Forelimb muscle (tissue), 1 donor: ENCODE measurements at regions not wholly inside any gene's neighbourhood (a gene's known extent, or its start where the extent isn't known, plus 50 kb on each side); places are given as distances from the start of the nearest gene placed in this dataset.
A peak's percentile ranks its signal among the peaks of the same experiment; 100 is the strongest.
"Not testable (repeated sequence)": the region's sequence is repeated elsewhere in the genome, so short reads cannot be mapped to it uniquely, and the experiment has no call there.

Experiments used
- DNase-seq: peaks from one replicate; pipeline ENCODE4 v3.0.0-alpha.2; 2013; ENCODE audit warnings: low read depth

GRCh38 chr6:133108419-133108818, 132.7 kb upstream of the EYA4 start:
- DNase-seq = no peak

DNA sequence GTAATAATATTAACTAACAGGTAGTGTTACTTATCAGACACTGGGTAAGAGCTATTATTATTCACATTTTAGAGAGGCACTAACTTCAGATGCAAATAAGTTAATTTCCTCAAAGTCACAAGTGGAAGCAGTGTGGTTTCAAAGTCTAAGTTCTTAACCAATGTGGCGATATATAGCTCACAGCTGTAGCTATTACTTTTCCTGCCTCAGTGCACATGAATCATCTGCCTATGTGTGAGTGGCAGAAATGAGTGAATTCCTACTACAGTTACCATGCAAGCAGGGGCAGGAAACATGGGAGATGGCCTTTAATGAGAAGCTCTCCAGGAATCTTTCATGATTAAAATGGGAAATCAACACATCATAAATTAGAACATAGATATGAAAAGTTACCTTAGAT, 126.2 kb upstream of the EYA4 start:
- DNase-seq = no peak

GRCh38 chr6:133115946-133116345, 125.2 kb upstream of the EYA4 start:
- DNase-seq = no peak

GRCh38 chr6:133128191-133128590, 113.0 kb upstream of the EYA4 start:
- no peak for DNase-seq

DNA sequence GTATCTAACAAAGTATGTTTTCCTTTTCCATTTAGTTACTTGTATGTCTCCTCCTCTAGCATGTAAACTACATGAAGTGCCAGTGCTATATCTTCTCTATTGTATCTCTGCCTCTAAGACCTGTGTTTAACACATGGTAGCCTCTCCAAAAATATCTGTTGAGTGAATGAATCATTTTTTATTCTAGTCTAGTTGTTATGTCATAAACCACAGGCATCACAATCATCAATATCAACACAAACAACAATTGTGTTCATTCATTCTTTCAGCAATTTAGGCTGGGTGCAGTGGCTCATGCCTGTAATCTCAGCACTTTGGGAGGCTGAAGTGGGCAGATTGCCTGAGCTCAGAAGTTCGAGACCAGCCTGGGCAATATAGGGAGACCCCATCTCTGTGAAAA, 111.6 kb upstream of the EYA4 start:
- no peak for DNase-seq

DNA sequence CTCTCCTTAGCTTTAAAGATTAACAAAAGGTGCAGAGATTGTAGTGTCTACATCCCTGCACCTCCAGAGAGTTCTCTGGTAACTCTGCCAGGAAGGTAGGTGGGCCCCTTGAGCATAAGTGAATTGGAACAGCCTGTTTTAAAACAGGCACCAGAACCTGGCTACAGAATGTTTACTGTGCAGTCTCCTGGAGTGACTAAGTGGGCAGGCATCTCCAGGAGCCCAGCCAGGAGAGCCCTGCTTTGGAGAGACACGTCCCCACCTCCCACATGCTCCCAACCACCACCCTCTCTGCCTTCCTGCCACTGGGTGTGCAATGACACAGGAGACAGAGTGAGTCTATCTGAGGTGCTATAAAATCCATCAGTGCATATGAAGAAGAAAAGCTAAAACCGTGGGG, 110.3 kb upstream of the EYA4 start:
- DNase-seq = no peak

DNA sequence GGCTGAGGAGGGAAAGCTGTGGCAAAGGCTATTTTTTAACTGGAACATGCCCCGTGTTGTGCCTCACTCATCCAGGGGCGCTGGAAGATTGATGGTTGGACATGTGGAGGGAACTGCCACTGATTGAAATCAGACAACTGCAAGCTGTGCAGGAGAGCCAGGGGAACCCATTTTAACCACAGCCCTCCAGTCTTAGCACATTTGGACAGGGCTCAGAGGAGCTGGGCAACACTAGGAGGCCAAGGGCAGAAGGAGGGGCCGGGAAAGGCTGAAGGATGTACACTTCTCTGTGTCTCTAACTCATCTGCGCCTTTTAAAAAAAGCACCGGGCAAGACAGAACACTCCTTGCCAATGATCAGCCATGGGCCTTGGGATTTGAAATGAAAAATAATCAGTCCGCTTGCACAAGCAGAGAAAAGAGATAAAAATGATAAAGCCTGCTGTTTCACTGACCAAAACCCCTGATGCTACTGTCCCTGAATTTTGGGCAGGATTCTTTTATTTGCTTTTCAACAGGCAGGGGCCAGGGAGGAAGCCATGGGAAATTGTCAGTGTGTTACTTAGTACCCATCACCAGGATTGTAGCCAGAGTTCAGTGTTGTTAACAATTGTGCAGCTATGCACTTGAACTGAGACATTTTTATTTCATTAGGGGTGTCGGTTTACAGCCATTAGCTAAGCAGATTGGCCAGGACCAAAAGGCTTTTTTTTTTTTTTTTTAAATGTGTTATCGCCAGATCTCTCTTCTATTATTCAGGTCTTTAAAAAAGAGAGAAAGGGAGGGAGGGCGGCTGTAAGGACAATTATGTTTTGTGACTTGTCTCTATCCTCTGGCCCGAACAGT, 109.3 kb upstream of the EYA4 start:
- no peak for DNase-seq

DNA sequence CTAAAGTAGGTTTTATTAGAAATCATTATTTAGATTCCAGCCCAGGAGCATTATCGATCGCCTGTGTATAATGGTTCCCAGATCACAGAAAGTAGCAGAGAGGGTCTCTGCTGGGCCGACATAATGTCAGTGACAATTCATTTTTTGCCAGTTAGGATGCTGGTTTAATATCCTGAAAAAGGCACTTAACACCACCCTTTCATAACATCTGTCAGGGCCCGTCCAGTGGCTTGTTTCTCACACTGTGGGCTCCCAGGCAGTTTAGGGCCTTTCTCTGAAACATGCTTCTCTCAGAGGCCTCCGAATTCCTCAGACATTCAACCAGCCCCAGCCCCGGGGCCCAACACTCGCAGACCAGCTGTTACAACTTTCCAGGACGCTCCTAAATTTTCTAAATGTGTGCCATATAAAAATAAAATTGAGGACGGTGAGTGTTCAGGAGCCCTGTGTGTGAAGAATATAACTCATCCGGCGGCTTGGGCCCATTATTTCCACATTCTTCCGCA, 108.6 kb upstream of the EYA4 start:
- DNase-seq = no peak

DNA sequence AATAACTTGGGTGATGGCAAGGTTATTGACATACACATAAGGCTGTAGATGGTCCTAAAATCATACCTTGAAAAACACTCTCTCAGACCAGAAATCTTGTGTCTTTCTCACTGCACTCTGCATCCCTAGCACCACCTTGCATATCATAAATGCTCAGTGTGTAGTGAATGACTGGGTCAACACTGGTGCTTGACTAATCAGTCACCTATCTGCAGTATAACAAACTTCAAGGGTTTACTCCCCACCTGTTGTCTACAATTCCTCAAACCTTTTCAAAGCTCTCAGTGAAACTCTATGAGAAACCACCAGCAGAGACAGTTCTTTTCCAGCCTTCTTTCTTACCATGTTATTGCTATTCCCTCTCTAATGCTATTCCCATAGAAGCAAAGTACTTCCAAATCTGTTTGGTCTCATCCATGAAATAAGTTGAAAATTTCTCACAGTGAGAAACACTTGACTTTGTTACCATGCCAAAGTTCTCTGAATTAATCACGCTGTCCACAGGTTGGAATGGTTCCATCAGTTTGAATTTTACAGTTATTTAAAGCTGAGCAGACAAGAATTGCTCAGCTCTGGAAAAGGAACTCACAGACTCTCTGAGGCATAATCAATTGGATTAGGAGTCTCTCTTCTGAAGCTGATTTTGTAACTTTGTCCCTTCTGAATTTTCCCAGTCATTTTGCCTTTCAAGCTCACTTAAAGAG, 104.8 kb upstream of the EYA4 start:
- peak; percentile 45 for DNase-seq

GRCh38 chr6:133147470-133148184, 93.5 kb upstream of the EYA4 start:
- not testable (repeated sequence) for DNase-seq

DNA sequence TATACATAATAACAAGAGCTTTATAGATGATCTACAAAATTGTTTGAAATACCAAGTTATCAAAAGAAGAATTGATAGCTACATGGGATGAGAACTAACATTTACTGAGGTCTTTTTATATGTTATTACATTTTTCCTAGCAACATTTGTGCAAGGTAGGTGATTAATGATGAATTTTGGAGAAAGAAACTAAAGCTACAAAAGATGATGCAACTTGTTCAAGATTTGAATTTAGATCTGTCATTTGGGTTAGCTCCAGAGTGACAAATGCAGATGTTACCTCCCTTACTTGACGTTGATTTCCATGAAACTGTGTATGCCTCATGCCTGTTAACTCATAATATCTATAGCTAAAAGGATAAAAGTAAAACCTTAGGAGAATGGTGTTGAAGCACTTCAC, 84.5 kb upstream of the EYA4 start:
- DNase-seq = no peak

- DNase-seq = no peak
These were observed 83.2 kb upstream of the EYA4 start for GRCh38 chr6:133157995-133158394.

DNA sequence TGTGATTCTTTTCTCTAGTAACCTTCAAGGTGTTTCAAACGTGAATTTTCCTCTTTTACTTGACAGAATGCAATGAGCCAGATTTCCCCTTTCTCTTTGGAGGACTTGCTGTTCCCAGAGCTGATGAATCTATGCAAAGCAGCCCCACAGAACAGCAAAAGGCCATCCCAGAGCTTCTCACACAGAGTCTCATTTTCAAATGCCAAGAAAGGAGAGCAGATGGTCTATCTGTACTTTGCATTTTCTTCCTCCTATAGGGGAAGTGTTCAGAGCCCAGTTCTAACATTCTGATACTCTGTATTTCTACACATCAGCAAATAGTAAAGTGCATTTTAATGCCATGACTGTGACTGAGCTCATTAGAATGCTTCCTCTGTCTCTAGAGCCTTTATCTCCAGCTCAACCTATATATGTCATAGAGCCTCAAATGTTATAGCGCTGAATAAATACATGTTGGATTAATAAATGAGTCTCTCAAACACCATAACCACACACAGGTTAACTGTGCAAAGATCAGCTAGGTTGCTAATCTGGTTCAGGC, 81.8 kb upstream of the EYA4 start:
- no peak for DNase-seq

- DNase-seq = no peak
These were observed 80.6 kb upstream of the EYA4 start for GRCh38 chr6:133160536-133160935.

DNA sequence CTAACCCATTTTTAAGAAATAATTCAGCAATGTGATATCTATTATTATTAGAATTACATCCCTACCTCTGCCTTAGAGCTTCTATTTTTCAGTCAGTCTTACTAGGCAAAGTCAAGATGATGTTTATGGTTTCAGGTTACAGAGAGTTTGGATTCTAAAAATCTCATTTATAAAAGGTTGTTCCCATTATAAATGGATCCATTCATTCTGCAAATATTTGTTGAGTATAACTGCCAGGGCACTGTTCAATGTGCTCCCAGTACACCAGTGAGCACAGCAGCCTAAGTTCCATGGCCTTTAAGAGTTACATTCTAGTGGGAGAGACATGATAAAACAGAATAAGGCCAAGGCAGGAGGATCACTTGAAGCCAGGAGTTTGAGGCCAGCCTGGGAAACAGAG, 75.9 kb upstream of the EYA4 start:
- no peak for DNase-seq

DNA sequence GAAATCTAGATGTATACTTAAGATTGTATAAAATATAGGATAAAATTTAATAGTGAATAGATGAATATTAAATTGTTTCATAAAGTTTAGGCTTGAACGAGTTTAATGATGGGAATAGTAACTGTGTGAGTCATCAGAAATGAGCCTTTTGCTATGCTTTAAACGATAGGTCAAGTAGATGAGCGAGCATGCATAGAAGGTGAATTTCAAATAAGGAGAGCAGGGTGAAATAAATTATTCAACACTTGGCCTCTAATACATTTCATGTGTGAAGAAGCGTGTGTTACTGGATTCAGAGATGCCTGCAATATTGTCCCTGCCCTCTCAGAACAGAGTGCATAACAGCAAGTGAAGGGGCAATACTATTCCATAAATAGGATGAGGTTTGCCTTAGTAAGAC, 74.4 kb upstream of the EYA4 start:
- no peak for DNase-seq

- no peak for DNase-seq
These were observed 71.3 kb upstream of the EYA4 start for GRCh38 chr6:133169901-133170300.

DNA sequence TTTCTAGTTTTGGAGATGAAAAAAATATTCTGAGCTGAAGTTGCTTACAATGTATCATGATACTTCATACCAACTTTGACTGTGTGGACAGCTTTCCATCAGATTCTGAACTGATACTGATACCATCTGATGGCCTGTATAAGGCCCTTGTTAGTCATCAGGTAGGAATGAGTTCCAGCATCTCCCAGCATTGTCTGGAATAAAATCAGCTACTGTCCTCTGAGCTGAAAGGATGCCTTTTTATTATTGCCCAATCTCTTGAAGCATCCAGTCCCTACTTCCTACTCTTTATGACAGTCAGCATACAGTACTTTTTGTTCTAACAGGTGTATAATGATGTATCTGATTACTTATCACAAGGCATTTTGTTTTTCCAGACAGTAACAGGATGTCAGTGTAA, 70.6 kb upstream of the EYA4 start:
- no peak for DNase-seq

DNA sequence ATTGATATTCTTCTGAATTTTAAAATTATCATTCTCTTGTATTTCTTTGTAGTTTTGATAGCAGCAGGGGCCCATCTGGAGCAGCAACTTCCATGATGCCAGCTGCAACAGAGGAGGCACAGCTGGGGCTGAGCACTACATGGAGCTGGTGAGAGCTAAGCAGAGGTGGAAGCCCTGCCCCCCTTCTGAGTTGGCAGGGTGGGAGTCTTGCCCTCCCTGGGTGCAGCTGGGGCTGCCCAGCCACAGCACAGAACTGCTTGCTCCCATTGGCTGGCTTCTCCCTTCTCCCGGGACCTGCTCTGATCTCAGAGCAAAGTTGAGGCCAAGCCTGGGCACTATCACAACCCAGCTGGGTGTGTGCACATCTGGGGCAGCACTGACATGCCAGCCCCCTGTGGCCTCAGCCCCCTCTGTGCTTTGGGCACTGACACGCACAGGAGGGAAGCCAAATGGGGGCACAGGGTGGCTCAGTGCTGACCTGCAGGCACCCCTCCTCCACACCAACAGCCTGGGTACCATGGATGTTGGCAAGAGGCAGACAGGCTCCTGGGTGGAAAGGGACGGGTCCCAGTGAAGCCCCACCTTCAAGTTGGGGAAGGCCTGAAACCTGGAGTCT, 69.1 kb upstream of the EYA4 start:
- DNase-seq = no peak

- no peak for DNase-seq
These were observed 67.9 kb upstream of the EYA4 start for GRCh38 chr6:133173276-133173675.

DNA sequence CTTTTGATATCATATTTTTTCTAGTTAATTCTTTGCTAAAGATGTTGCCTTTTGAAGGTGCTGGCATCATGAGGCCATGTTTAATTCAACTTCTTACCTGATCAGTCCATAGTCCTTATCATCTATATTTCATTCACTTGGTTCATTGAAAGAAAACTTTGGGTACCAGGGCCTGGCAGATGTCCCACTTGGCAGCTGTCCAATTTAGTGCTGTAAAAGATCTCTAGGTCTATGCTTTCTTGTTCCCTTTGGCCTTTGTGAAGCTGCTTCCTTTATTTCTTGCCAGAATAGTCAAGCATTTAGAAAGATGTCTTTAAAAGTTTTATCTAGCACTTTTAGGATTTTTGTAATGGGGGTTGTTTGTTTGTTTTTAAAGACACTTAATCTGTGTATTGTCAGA, 61.7 kb upstream of the EYA4 start:
- DNase-seq = no peak

DNA sequence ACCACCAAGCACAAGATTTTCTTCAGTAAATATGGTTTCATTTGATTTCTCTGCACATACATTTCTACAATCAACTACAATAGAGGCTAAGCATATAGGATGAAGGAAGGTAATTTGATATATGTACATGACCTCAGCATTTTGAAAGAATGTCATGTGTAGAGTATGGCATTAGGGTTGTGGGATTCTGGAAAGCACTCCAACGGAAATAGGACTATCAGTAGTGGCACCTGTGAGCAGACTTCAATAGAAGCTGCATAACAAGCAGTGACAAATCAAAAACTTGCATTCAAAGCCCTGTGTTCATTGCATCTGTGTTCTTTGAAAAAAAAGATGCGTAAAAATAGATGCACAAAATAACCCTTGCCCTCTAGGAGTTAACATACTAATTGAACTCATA, 57.5 kb upstream of the EYA4 start:
- no peak for DNase-seq
